GM13977 (cell line): ENCODE measurements at regions not wholly inside any gene's neighbourhood (a gene's known extent, or its start where the extent isn't known, plus 50 kb on each side); places are given as distances from the start of the nearest gene placed in this dataset.

Experiments used
- DNase-seq: peaks from one replicate; pipeline ENCODE4 v3.0.0; 2012; ENCODE audit warnings: low spot score
- CTCF ChIP-seq: IDR thresholded peaks from 2 replicates; pipeline ENCODE4 v1.5.1; 2012; ENCODE audit warnings: mild to moderate bottlenecking, control low read depth; ENCODE audit not compliant: insufficient read depth; ENCODE audit errors: extremely low read depth, missing control alignments
- in situ Hi-C: fragments of 300-500 bp; cut with MboI; formaldehyde crosslinking; loops from one replicate; pipeline ENCODE4 v1.12.0; 2022; ENCODE audit warnings: low sequenced_read_pairs, low pct_unique_long_range_greater_than_20kb, mixed read lengths, inconsistent platforms; ENCODE audit not compliant: unreplicated experiment

GRCh38 chr12:27382924-27383323, 50.3 kb downstream of the BMAL2 start:
- TF ChIP-seq CTCF = no peak
- DNase-seq = no peak
- in situ Hi-C loops = no loop called here

- TF ChIP-seq CTCF = peak; percentile 91
- peak; percentile 60 for DNase-seq
- in situ Hi-C loops = no loop called here
Observed at GRCh38 chr12:27383429-27384260, 51.0 kb downstream of the BMAL2 start.

- DNase-seq = no peak
- in situ Hi-C loops = no loop called here
- TF ChIP-seq CTCF = no peak
Observed at GRCh38 chr12:27384261-27384590, 51.6 kb downstream of the BMAL2 start.

GRCh38 chr12:27385766-27386564, 53.3 kb downstream of the BMAL2 start:
- TF ChIP-seq CTCF = no peak
- no peak for DNase-seq
- in situ Hi-C loops = no loop called here

- no peak for TF ChIP-seq CTCF
- in situ Hi-C loops = no loop called here
Observed at GRCh38 chr12:27387473-27387872, 54.8 kb downstream of the BMAL2 start.

GRCh38 chr12:27388650-27389049, 56.0 kb downstream of the BMAL2 start:
- in situ Hi-C loops = no loop called here
- TF ChIP-seq CTCF = no peak
- no peak for DNase-seq

More at GRCh38 chr12:27387473-27387872, 54.8 kb downstream of the BMAL2 start:
- no peak for DNase-seq
